ENCODE measurements at regions not wholly inside any gene's neighbourhood (a gene's known extent, or its start where the extent isn't known, plus 50 kb on each side); places are given as distances from the start of the nearest gene placed in this dataset.

- TF ChIP-seq EZH2phosphoT487 (IDR thresholded peaks at IDR 0.05; ENCODE audit: insufficient read depth, low read depth) = no peak
- no peak for TF ChIP-seq EZH2 (IDR thresholded peaks at IDR 0.05; ENCODE audit: insufficient read depth, poor library complexity, severe bottlenecking)
These were observed 117.0 kb downstream of the NCOR2 start for GRCh38 chr12:124450376-124450750.

All from GM23248 (cell line).